HEK293T (cell line): ENCODE measurements at regions not wholly inside any gene's neighbourhood (a gene's known extent, or its start where the extent isn't known, plus 50 kb on each side); places are given as distances from the start of the nearest gene placed in this dataset.

Source experiments
- BHLHE40 ChIP-seq: fragments of 450-650 bp; IDR thresholded peaks from 2 replicates; pipeline ENCODE4 v1.6.1; 2016; ENCODE audit warnings: mild to moderate bottlenecking, moderate library complexity, borderline replicate concordance
- FOXM1 ChIP-seq: fragments of 450-650 bp; IDR thresholded peaks from 2 replicates; pipeline ENCODE4 v1.6.1; 2017; ENCODE audit warnings: mild to moderate bottlenecking, borderline replicate concordance
- HDGF ChIP-seq: fragments of 450-650 bp; IDR thresholded peaks from 2 replicates; pipeline ENCODE4 v1.6.1; 2017; ENCODE audit warnings: antibody characterized with exemption, borderline replicate concordance
- TARDBP ChIP-seq: fragments of 450-650 bp; IDR thresholded peaks from 2 replicates; pipeline ENCODE4 v1.6.1; 2016

DNA sequence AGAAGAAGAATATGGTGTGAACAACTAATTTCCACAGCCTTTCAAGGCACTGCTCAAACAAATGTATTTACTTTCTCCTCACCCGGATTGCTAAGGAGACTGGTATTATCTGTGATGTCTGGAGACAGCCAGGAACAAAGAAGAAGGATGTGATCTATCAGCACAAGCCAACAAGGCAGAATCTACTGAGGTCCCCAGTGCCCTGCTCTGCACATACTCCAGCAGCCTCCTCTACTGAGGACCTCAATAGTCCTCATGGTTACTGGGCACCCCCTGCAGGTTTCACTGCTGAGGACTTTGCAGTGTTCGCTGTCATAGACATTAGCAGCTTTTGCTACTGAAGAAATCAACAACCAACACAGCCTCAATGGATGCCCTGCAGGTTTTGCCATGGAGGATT lies 930.1 kb downstream of the ADGRL3 start:
- TF ChIP-seq HDGF (no peak), FOXM1 (no peak), BHLHE40 (no peak), TARDBP (no peak)
